ENCODE measurements at regions not wholly inside any gene's neighbourhood (a gene's known extent, or its start where the extent isn't known, plus 50 kb on each side); places are given as distances from the start of the nearest gene placed in this dataset.

GRCh38 chr12:89087876-89088275 is 264.4 kb downstream of the DUSP6 start:
- H2AFZ ChIP-seq (ENCODE audit: low read length), result no peak overlapping the region
- intact Hi-C loops (cut with micrococcal nuclease; ENCODE audit: unreplicated experiment), result no loop called here
- ChIA-PET CTCF (ENCODE audit: unreplicated experiment) (no interaction called here), POLR2A (interaction anchor here (0.9 to 1.2 kb wide), 2 partner anchors 9 to 158 kb away, joined by 4 read pairs; no protein-coding TSS in a partner anchor)
- H3K4me3 ChIP-seq (ENCODE audit: low read depth, low read length, poor library complexity, severe bottlenecking), result no peak overlapping the region
- H3K9me3 ChIP-seq (ENCODE audit: low read length), result no peaks in the 10 kb centered on the region
- TF ChIP-seq CTCF (conservative IDR thresholded peaks at IDR 0.05; ENCODE audit: low read length) (no peak), EZH2phosphoT487 (IDR thresholded peaks at IDR 0.05; ENCODE audit: borderline replicate concordance, low read depth, low read length) (no peak)
- no peaks in the 10 kb centered on the region for H3K4me1 ChIP-seq (ENCODE audit: insufficient read depth, low read length, poor library complexity, severe bottlenecking)
- H3K9me2 ChIP-seq (ENCODE audit: insufficient read depth, low read length), result no peaks in the 10 kb centered on the region
- H3K36me3 ChIP-seq (ENCODE audit: insufficient read depth, low read length), result no peaks in the 10 kb centered on the region
- BruUV-seq (replicated peaks), result no TSS peak
- H3K4me2 ChIP-seq (ENCODE audit: low read length), result no peak overlapping the region
- no peaks in the 10 kb centered on the region for H4K20me1 ChIP-seq (ENCODE audit: insufficient read depth, low read length)
- no peak overlapping the region for H3K27ac ChIP-seq (ENCODE audit: low read depth, low read length, poor library complexity, severe bottlenecking)
- no peaks in the 10 kb centered on the region for H3K79me2 ChIP-seq (ENCODE audit: insufficient read depth, low read depth, low read length)
- DNase-seq (ENCODE audit: low spot score), result no peak

GRCh38 chr12:89087149-89087825 is 265.0 kb downstream of the DUSP6 start:
- no peaks in the 10 kb centered on the region for H3K9me2 ChIP-seq (ENCODE audit: insufficient read depth, low read length)
- H3K4me2 ChIP-seq (ENCODE audit: low read length), result no peak overlapping the region
- TF ChIP-seq EZH2phosphoT487 (IDR thresholded peaks at IDR 0.05; ENCODE audit: borderline replicate concordance, low read depth, low read length) (no peak), CTCF (conservative IDR thresholded peaks at IDR 0.05; ENCODE audit: low read length) (no peak)
- no peaks in the 10 kb centered on the region for H3K4me1 ChIP-seq (ENCODE audit: insufficient read depth, low read length, poor library complexity, severe bottlenecking)
- H2AFZ ChIP-seq (ENCODE audit: low read length), result no peak overlapping the region
- POLR2A ChIA-PET, result interaction anchor here (1.2 kb wide), 1 partner anchor 158 kb away, joined by 4 read pairs; no protein-coding TSS in a partner anchor
- CTCF ChIA-PET (ENCODE audit: unreplicated experiment), result no interaction called here
- H3K79me2 ChIP-seq (ENCODE audit: insufficient read depth, low read depth, low read length), result no peaks in the 10 kb centered on the region
- no peaks in the 10 kb centered on the region for H3K36me3 ChIP-seq (ENCODE audit: insufficient read depth, low read length)
- H3K4me3 ChIP-seq (ENCODE audit: low read depth, low read length, poor library complexity, severe bottlenecking), result no peak overlapping the region
- no TSS peak for BruUV-seq (replicated peaks)
- DNase-seq (ENCODE audit: low spot score), result no peak
- no peaks in the 10 kb centered on the region for H4K20me1 ChIP-seq (ENCODE audit: insufficient read depth, low read length)
- intact Hi-C loops (cut with micrococcal nuclease; ENCODE audit: unreplicated experiment), result no loop called here
- H3K9me3 ChIP-seq (ENCODE audit: low read length), result no peaks in the 10 kb centered on the region
- H3K27ac ChIP-seq (ENCODE audit: low read depth, low read length, poor library complexity, severe bottlenecking), result no peak overlapping the region

- no peaks in the 10 kb centered on the region for H3K9me3 ChIP-seq (ENCODE audit: low read length)
- H4K20me1 ChIP-seq (ENCODE audit: insufficient read depth, low read length), result no peaks in the 10 kb centered on the region
- H3K79me2 ChIP-seq (ENCODE audit: insufficient read depth, low read depth, low read length), result no peaks in the 10 kb centered on the region
- BruUV-seq (replicated peaks), result no TSS peak
- H3K4me1 ChIP-seq (ENCODE audit: insufficient read depth, low read length, poor library complexity, severe bottlenecking), result no peaks in the 10 kb centered on the region
- DNase-seq (ENCODE audit: low spot score), result no peak
- POLR2A ChIA-PET, result no interaction called here
- intact Hi-C loops (cut with micrococcal nuclease; ENCODE audit: unreplicated experiment), result no loop called here
- no peak overlapping the region for H3K4me2 ChIP-seq (ENCODE audit: low read length)
- no peak overlapping the region for H2AFZ ChIP-seq (ENCODE audit: low read length)
- no peak overlapping the region for H3K4me3 ChIP-seq (ENCODE audit: low read depth, low read length, poor library complexity, severe bottlenecking)
- H3K36me3 ChIP-seq (ENCODE audit: insufficient read depth, low read length), result no peaks in the 10 kb centered on the region
- H3K27ac ChIP-seq (ENCODE audit: low read depth, low read length, poor library complexity, severe bottlenecking), result no peak overlapping the region
- H3K9me2 ChIP-seq (ENCODE audit: insufficient read depth, low read length), result no peaks in the 10 kb centered on the region
- CTCF ChIA-PET (ENCODE audit: unreplicated experiment), result no interaction called here
- TF ChIP-seq EZH2phosphoT487 (IDR thresholded peaks at IDR 0.05; ENCODE audit: borderline replicate concordance, low read depth, low read length), result no peak
- no peak for TF ChIP-seq CTCF (conservative IDR thresholded peaks at IDR 0.05; ENCODE audit: low read length)
These were observed 266.9 kb downstream of the DUSP6 start for GRCh38 chr12:89085421-89085820.
